ES-I3 (cell line): ENCODE measurements at regions not wholly inside any gene's neighbourhood (a gene's known extent, or its start where the extent isn't known, plus 50 kb on each side); places are given as distances from the start of the nearest gene placed in this dataset.
"Not testable (repeated sequence)": the region's sequence is repeated elsewhere in the genome, so short reads cannot be mapped to it uniquely, and the experiment has no call there.

Experiments
- H3K36me3 ChIP-seq: 2 replicates; pipeline ENCODE4 v1.6.1; 2013; ENCODE audit warnings: mild to moderate bottlenecking, low read length, control low read depth, moderate library complexity; ENCODE audit not compliant: insufficient read depth
- H3K4me1 ChIP-seq: 2 replicates; pipeline ENCODE4 v1.6.1; 2013; ENCODE audit warnings: mild to moderate bottlenecking, control low read depth, low read length; ENCODE audit not compliant: insufficient read depth
- H3K9ac ChIP-seq: 2 replicates; pipeline ENCODE4 v1.6.1; 2013; ENCODE audit warnings: low read depth, mild to moderate bottlenecking, low read length, moderate library complexity
- H3K9me3 ChIP-seq: 2 replicates; pipeline ENCODE4 v1.6.1; 2013; ENCODE audit warnings: mild to moderate bottlenecking, low read length, moderate library complexity; ENCODE audit not compliant: control insufficient read depth, insufficient read depth

- no peaks in the 10 kb centered on the region for H3K36me3 ChIP-seq
- no peak overlapping the region for H3K9ac ChIP-seq
- no peaks in the 10 kb centered on the region for H3K9me3 ChIP-seq
- H3K4me1 ChIP-seq: no peaks in the 10 kb centered on the region
Measured at GRCh38 chr5:63439537-63439936, 522.7 kb downstream of the HTR1A start.

- Histone ChIP-seq H3K9ac (no peak overlapping the region), H3K4me1 (no peaks in the 10 kb centered on the region), H3K36me3 (no peaks in the 10 kb centered on the region), H3K9me3 (no peaks in the 10 kb centered on the region)
Measured at GRCh38 chr5:63409737-63410136, 552.5 kb downstream of the HTR1A start.

GRCh38 chr5:63408984-63409383, 553.3 kb downstream of the HTR1A start:
- Histone ChIP-seq H3K9ac (no peak overlapping the region), H3K36me3 (no peaks in the 10 kb centered on the region), H3K9me3 (no peaks in the 10 kb centered on the region), H3K4me1 (no peaks in the 10 kb centered on the region)

GRCh38 chr5:63401436-63402046, 560.7 kb downstream of the HTR1A start:
- Histone ChIP-seq H3K36me3 (no peaks in the 10 kb centered on the region), H3K9ac (no peak overlapping the region), H3K9me3 (no peaks in the 10 kb centered on the region), H3K4me1 (no peaks in the 10 kb centered on the region)

GRCh38 chr5:63400079-63400478, 562.2 kb downstream of the HTR1A start:
- no peaks in the 10 kb centered on the region for H3K36me3 ChIP-seq
- H3K4me1 ChIP-seq: no peaks in the 10 kb centered on the region
- no peak overlapping the region for H3K9ac ChIP-seq

GRCh38 chr5:63398346-63398745, 563.9 kb downstream of the HTR1A start:
- H3K4me1 ChIP-seq: no peaks in the 10 kb centered on the region
- no peak overlapping the region for H3K9ac ChIP-seq

More at GRCh38 chr5:63400079-63400478, 562.2 kb downstream of the HTR1A start:
- no peaks in the 10 kb centered on the region for H3K9me3 ChIP-seq

GRCh38 chr5:63388188-63388587, 574.1 kb downstream of the HTR1A start:
- H3K9me3 ChIP-seq, H3K9ac ChIP-seq, H3K4me1 ChIP-seq, H3K36me3 ChIP-seq: not testable (repeated sequence)

More at GRCh38 chr5:63398346-63398745, 563.9 kb downstream of the HTR1A start:
- H3K36me3 ChIP-seq: no peaks in the 10 kb centered on the region
- H3K9me3 ChIP-seq: no peaks in the 10 kb centered on the region

- Histone ChIP-seq H3K9me3 (no peaks in the 10 kb centered on the region), H3K4me1 (no peaks in the 10 kb centered on the region), H3K9ac (no peak overlapping the region), H3K36me3 (no peaks in the 10 kb centered on the region)
Measured at GRCh38 chr5:63375851-63376250, 586.4 kb downstream of the HTR1A start.

GRCh38 chr5:63374085-63374484, 588.2 kb downstream of the HTR1A start:
- Histone ChIP-seq H3K9ac (no peak overlapping the region), H3K4me1 (no peaks in the 10 kb centered on the region), H3K36me3 (no peaks in the 10 kb centered on the region), H3K9me3 (no peaks in the 10 kb centered on the region)

- H3K4me1 ChIP-seq: no peaks in the 10 kb centered on the region
- no peak overlapping the region for H3K9ac ChIP-seq
- no peaks in the 10 kb centered on the region for H3K36me3 ChIP-seq
- H3K9me3 ChIP-seq: no peaks in the 10 kb centered on the region
Measured at GRCh38 chr5:63351164-63351563, 611.1 kb downstream of the HTR1A start.

- H3K9me3 ChIP-seq: no peaks in the 10 kb centered on the region
- no peaks in the 10 kb centered on the region for H3K36me3 ChIP-seq
- 0 out of 2 replicates have a peak, but pooled peaks cover 3% of the 10 kb centered on the region for H3K4me1 ChIP-seq
- H3K9ac ChIP-seq: no peak overlapping the region
Measured at GRCh38 chr5:63346451-63346850, 615.8 kb downstream of the HTR1A start.

GRCh38 chr5:63341442-63341841, 620.8 kb downstream of the HTR1A start:
- no peaks in the 10 kb centered on the region for H3K36me3 ChIP-seq
- H3K9me3 ChIP-seq: no peaks in the 10 kb centered on the region
- no peak overlapping the region for H3K9ac ChIP-seq
- H3K4me1 ChIP-seq: 0 out of 2 replicates have a peak, but pooled peaks cover 3% of the 10 kb centered on the region

GRCh38 chr5:63323926-63324325, 638.3 kb downstream of the HTR1A start:
- H3K36me3 ChIP-seq: no peaks in the 10 kb centered on the region
- no peaks in the 10 kb centered on the region for H3K9me3 ChIP-seq
- H3K9ac ChIP-seq: no peak overlapping the region
- 0 out of 2 replicates have a peak, but pooled peaks cover 12% of the 10 kb centered on the region for H3K4me1 ChIP-seq

GRCh38 chr5:63314551-63314950, 647.7 kb downstream of the HTR1A start:
- H3K9me3 ChIP-seq: no peaks in the 10 kb centered on the region
- no peaks in the 10 kb centered on the region for H3K4me1 ChIP-seq

GRCh38 chr5:63310644-63311043, 651.6 kb downstream of the HTR1A start:
- Histone ChIP-seq H3K36me3 (no peaks in the 10 kb centered on the region), H3K9me3 (no peaks in the 10 kb centered on the region), H3K9ac (no peak overlapping the region), H3K4me1 (no peaks in the 10 kb centered on the region)

More at GRCh38 chr5:63314551-63314950, 647.7 kb downstream of the HTR1A start:
- H3K36me3 ChIP-seq: no peaks in the 10 kb centered on the region
- H3K9ac ChIP-seq: no peak overlapping the region
